PFSK-1 (cell line): ENCODE measurements at regions not wholly inside any gene's neighbourhood (a gene's known extent, or its start where the extent isn't known, plus 50 kb on each side); places are given as distances from the start of the nearest gene placed in this dataset.

Experiments used
- FOXP2 ChIP-seq: optimal IDR thresholded peaks from 2 replicates; pipeline ENCODE3; 2011; ENCODE audit warnings: borderline replicate concordance, control low read depth, inconsistent platforms; ENCODE audit not compliant: insufficient read depth; ENCODE audit errors: extremely low read length, extremely low read depth
- POLR2AphosphoS5 ChIP-seq: IDR thresholded peaks from 2 replicates; pipeline ENCODE4 v1.6.1; 2012; ENCODE audit warnings: low read depth, mild to moderate bottlenecking, control low read depth, low read length, moderate library complexity
- SIN3A ChIP-seq: IDR thresholded peaks from 2 replicates; pipeline ENCODE4 v1.6.1; 2012; ENCODE audit warnings: mild to moderate bottlenecking, low read length, moderate library complexity, borderline replicate concordance; ENCODE audit not compliant: insufficient read depth
- TAF1 ChIP-seq: IDR thresholded peaks from 2 replicates; pipeline ENCODE4 v1.6.1; 2012; ENCODE audit warnings: low read length, control low read depth, borderline replicate concordance; ENCODE audit not compliant: insufficient read depth
- TF ChIP-seq, protein P1 (sequence below), 2 experiments: IDR thresholded peaks; 2 replicates each; pipeline versions ENCODE4 v1.6.1 to v1.8.0; 2011 to 2012; ENCODE audit warnings: low read depth in 2 of 2, low read length in 2 of 2, control low read depth in 1 of 2, inconsistent platforms in 1 of 2, mild to moderate bottlenecking in 1 of 2, moderate library complexity in 1 of 2; ENCODE audit not compliant: insufficient read depth in 1 of 2

DNA sequence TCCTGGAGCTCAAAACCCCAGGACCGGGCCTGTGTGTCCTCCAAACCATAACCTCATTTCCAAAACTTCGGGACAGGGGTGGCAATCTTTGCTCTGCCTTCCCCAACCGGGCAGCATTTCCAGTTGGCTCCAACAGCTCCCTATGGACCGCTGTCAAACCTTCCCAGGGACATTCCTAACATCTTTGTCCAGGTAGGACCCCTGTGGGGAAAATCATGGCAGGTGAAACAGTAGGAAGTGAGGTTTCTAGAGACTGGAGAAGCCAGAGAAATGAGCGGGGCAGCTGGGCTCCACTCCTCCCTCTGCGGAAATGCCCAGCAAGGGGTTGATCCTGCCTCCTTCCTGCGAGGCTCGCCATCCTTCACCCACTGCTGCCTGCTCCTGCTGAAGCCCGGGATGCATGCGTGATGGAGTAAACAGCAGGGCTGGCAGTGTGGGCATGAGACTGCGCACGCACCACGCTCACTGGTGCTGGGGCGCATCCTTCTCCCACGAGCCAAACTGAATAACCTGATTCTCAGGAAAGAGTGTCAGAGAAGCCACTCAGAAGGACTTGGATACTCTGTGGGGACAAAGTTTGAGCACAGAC lies 136.4 kb downstream of the BUD13 start:
- TF ChIP-seq SIN3A (no peak), TAF1 (no peak), POLR2AphosphoS5 (no peak), FOXP2 (no peak)
- TF ChIP-seq, protein P1, sequence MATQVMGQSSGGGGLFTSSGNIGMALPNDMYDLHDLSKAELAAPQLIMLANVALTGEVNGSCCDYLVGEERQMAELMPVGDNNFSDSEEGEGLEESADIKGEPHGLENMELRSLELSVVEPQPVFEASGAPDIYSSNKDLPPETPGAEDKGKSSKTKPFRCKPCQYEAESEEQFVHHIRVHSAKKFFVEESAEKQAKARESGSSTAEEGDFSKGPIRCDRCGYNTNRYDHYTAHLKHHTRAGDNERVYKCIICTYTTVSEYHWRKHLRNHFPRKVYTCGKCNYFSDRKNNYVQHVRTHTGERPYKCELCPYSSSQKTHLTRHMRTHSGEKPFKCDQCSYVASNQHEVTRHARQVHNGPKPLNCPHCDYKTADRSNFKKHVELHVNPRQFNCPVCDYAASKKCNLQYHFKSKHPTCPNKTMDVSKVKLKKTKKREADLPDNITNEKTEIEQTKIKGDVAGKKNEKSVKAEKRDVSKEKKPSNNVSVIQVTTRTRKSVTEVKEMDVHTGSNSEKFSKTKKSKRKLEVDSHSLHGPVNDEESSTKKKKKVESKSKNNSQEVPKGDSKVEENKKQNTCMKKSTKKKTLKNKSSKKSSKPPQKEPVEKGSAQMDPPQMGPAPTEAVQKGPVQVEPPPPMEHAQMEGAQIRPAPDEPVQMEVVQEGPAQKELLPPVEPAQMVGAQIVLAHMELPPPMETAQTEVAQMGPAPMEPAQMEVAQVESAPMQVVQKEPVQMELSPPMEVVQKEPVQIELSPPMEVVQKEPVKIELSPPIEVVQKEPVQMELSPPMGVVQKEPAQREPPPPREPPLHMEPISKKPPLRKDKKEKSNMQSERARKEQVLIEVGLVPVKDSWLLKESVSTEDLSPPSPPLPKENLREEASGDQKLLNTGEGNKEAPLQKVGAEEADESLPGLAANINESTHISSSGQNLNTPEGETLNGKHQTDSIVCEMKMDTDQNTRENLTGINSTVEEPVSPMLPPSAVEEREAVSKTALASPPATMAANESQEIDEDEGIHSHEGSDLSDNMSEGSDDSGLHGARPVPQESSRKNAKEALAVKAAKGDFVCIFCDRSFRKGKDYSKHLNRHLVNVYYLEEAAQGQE (IDR thresholded peaks at IDR 0.05; ENCODE audit: insufficient read depth in 1 of 2, low read depth in 2 of 2, low read length in 2 of 2), result no peak

DNA sequence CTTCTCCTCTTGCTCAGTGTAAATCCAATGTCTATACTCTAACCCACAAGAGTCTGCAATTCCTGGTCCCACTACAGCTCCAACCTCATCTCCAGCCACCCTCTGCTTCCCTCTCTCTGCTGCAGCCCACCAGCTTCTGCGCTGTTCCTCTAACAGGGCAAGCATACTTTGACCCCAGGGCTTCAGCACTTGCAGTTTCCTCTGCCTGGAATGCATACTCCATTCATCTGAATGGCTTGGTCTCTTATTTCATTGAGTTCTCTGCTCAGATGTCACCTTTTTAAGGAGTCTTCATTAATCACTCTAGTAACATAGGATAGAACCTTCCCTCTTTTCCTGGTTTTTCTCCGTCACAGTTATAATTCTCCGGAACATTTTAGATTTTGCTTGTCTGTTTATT lies 141.6 kb downstream of the BUD13 start:
- TF ChIP-seq TAF1, result no peak
- TF ChIP-seq SIN3A, result no peak
- TF ChIP-seq, protein P1 (IDR thresholded peaks at IDR 0.05; ENCODE audit: insufficient read depth in 1 of 2, low read depth in 2 of 2, low read length in 2 of 2), result no peak
- TF ChIP-seq FOXP2, result no peak
- no peak for TF ChIP-seq POLR2AphosphoS5

- TF ChIP-seq, protein P1 (IDR thresholded peaks at IDR 0.05; ENCODE audit: insufficient read depth in 1 of 2, low read depth in 2 of 2, low read length in 2 of 2), result no peak
- TF ChIP-seq FOXP2 (no peak), POLR2AphosphoS5 (no peak)
Measured at GRCh38 chr11:116618461-116618860, 154.3 kb downstream of the BUD13 start.

DNA sequence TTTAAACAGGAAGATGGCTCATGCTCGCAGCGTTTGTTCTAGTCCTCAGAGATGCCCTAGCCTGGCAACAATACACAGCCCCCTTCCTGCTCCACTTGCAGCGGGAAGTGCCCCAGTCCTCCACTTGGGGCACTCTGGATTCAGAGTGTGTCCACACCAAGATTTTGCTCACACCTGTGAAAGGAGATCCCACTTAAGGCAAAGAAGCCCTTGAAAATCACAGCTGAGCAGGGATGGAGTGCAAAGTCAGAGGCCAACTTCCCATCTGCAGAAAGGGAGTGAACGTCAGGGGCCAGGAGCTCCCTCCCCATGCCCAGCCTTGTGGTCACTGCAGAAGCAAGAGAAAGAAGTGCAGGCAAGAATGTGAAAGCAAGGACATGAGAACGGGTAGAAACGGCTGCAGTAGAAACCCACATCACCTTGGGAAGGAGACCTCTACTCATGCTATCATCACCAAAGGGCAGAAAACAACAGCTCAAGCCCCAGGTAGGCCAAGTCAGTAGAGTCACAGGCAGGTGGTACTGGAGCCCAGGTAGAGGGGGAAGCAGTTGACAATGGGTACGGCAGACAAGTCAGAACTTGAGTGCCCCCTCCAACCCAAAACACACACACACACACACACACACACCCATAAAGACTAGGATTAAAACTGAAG lies 157.4 kb downstream of the BUD13 start:
- TF ChIP-seq, protein P1 (IDR thresholded peaks at IDR 0.05; ENCODE audit: insufficient read depth in 1 of 2, low read depth in 2 of 2, low read length in 2 of 2), result no peak
- TF ChIP-seq SIN3A, result no peak
- TF ChIP-seq TAF1, result no peak
- no peak for TF ChIP-seq POLR2AphosphoS5
- no peak for TF ChIP-seq FOXP2

DNA sequence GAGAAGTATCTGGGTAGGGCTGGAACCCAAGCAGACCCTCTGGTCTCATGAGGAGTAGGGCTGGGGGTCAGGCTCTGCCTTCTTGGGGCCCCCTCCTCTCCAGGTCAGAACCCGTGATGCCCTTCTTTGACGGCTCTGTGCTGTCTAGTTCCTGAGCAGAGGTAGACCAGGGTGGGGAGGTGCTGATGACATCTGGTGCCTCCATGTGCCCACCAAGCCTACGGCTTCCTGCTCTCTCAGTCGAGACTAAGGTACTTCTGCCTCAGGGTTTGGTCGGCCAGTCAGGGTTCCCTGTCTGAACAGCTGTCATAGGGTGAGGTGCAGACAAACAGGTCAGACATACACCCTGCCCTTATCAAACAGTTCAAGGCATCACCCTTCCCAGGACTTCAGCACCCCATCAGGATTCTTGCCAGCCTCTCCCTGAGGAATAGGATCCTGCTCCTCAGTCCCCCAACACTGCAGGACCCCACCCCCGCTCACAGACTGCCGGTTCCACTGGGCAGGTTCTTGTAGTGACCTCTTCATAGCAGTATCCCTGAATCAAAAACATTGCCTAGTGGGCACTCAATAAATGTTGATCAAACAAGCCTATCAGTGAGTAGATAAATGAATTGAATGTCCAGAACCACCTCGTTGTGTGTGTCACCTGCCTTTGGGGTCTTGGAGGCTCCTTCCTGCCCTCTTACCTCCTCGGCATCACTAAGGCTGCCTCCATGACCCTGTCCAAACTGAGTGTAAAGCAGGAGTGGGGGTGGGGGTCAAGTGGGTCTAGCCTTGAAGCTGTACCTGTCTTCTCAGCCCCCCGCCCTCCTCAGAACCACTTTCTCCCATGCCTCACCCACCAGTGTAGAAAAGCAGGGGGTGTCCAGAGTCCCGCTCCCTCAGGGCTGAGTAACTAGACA lies 158.2 kb downstream of the BUD13 start:
- TF ChIP-seq POLR2AphosphoS5, result no peak
